ENCODE measurements at regions not wholly inside any gene's neighbourhood (a gene's known extent, or its start where the extent isn't known, plus 50 kb on each side); places are given as distances from the start of the nearest gene placed in this dataset.

DNA sequence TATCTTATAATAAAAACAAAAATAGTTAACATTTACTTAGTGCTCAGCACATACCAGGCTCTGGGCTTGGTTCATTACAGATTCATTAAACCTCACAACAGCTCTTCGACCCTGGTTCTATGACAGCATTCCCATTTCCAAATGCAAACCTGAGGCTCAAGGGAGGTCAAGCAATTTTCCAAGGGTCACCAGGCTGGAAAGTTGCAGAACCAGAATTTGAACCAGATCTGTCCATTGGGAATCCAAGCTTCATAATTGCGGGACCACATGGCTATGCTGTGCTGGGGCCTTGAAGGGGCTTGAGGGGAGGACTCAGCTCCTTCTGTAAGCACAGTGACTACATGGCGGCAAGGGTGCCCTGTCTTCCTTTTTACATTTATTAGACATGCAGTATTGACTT lies 197.3 kb upstream of the LNX1 start:
- TF ChIP-seq, protein P1, sequence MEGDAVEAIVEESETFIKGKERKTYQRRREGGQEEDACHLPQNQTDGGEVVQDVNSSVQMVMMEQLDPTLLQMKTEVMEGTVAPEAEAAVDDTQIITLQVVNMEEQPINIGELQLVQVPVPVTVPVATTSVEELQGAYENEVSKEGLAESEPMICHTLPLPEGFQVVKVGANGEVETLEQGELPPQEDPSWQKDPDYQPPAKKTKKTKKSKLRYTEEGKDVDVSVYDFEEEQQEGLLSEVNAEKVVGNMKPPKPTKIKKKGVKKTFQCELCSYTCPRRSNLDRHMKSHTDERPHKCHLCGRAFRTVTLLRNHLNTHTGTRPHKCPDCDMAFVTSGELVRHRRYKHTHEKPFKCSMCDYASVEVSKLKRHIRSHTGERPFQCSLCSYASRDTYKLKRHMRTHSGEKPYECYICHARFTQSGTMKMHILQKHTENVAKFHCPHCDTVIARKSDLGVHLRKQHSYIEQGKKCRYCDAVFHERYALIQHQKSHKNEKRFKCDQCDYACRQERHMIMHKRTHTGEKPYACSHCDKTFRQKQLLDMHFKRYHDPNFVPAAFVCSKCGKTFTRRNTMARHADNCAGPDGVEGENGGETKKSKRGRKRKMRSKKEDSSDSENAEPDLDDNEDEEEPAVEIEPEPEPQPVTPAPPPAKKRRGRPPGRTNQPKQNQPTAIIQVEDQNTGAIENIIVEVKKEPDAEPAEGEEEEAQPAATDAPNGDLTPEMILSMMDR (IDR thresholded peaks at IDR 0.05; ENCODE audit: insufficient read depth, low read depth, low read length), result no peak
- TF ChIP-seq EZH2 (IDR thresholded peaks at IDR 0.05; ENCODE audit: insufficient read depth, low read length), result no peak
